HG02642 (cell line): ENCODE measurements at regions not wholly inside any gene's neighbourhood (a gene's known extent, or its start where the extent isn't known, plus 50 kb on each side); places are given as distances from the start of the nearest gene placed in this dataset.

ENCODE experiments used
- ATAC-seq: cut with Tn5 transposase; IDR thresholded peaks from one replicate; pipeline ENCODE4 v1.9.1; 2021; ENCODE audit warnings: mild to moderate bottlenecking; ENCODE audit not compliant: unreplicated experiment, poor library complexity

DNA sequence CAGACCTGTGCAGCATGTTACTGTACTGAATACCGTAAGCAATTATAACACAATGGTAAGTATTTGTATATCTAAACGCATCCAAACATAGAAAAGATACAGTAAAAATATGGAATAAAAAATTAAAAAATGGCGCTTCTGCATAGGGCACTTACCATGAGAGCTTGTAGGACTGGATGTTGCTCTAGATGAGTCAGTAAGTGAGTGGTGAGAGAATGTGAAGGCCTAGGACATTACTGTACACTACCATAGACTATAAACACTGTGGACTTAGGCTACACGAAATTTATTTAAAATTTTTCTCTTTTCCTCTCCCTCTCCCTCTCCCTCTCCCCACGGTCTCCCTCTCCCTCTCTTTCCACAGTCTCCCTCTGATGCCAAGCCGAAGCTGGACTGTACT is 194.5 kb upstream of the CDKN3 start:
- no peak for ATAC-seq

DNA sequence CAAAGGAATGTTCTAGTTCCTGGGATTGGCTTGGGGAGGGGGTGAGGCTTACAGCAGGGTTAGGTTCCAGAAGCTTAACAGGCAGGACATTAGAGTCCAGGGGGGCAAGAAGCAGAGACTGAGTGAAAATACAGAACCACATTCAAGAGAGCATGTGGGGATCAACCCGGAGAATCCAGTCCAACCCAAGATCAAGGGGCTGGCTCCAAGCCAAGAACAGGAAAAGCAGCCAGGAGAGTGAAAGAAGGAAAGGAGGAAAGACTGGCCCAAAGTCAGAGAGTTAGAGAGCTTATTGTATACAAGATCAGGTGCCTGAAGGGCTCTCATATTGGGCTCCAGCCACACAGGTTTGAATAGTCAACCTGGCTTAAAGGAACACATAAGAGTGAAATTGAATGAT is 190.3 kb upstream of the CDKN3 start:
- ATAC-seq: no peak

DNA sequence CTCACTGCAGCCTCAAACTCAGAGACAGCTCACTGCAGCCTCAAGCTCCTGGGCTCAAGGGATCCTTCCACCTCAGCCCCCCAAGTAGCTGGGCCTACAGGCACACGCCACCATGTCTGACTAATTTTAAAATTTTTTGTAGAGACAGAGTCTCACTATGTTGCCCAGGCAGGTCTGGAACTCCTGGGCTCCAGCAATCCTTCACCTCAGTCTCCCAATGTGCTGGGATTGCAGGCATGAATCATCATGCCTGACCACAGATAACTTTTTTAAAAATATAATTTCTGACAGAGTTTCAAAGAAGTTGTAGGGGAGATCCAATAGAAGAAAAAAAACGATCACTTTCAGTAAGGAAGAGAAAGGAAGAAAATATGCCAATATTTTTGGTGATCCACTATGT is 189.7 kb upstream of the CDKN3 start:
- ATAC-seq: no peak

DNA sequence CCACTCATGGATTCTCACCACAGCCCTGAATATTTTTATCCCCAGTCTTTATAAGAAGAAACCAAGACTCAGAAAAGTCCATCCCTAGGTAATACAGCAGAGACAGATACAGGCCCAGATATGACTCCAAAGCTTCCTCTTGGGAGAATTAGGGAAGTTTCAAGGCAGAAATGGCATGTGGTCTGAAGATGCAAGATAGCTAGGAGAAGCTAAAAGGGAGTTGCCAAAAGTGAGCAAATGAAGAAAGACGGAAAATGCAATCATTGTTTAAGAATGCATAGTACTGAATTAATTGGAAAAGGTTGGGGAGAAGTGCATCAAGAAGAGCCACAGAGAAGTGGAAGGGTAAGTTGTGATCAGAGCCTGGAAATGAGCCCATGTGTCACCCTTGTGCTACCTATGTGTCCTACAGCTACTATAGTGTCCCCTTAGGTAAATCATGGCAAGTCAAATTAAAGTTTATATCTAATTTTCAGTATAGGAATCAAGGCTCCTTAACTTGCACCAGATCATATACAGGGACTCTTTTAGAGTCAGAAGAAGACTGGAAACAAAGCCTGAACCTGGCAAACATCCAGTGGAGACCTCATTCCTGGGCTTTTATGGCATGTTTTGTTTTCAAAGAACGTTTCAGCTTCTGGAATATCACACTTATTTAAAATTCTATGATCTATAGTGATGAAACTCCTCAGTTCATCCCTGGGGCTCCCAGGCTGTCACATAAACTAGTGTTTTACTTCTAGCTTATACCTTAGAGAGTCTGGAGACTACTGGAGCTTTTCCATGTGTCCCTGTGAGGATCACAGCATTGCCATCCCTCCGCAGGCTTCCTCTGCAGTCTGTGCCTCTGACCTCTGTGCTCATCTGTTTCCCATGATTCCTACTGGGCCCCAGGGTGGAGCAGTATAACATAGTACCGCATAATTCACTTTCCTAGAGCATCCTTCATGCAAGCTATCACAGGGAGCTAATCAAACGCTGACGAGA is 189.0 kb upstream of the CDKN3 start:
- no peak for ATAC-seq

DNA sequence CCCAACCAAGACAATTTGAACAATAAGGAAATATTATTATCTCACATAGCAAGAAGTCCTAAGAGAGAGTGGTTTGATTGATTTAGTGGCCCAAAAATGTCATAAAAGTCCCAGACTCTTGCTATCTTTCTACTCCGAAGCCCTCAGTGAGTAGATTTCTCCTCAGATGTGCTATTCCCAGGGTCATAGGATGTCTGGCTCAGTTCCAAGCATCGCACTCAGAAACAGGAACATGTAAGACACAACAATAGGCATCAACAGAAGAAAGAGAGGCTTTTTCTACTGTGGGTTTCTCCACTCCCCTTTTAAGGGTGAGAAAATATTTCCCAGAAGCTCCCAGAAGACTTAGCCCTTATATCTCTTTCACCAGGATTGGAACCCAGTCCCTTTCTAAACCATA is 188.1 kb upstream of the CDKN3 start:
- ATAC-seq: no peak

- ATAC-seq: no peak
These were observed 187.1 kb upstream of the CDKN3 start for GRCh38 chr14:54209511-54210250.

DNA sequence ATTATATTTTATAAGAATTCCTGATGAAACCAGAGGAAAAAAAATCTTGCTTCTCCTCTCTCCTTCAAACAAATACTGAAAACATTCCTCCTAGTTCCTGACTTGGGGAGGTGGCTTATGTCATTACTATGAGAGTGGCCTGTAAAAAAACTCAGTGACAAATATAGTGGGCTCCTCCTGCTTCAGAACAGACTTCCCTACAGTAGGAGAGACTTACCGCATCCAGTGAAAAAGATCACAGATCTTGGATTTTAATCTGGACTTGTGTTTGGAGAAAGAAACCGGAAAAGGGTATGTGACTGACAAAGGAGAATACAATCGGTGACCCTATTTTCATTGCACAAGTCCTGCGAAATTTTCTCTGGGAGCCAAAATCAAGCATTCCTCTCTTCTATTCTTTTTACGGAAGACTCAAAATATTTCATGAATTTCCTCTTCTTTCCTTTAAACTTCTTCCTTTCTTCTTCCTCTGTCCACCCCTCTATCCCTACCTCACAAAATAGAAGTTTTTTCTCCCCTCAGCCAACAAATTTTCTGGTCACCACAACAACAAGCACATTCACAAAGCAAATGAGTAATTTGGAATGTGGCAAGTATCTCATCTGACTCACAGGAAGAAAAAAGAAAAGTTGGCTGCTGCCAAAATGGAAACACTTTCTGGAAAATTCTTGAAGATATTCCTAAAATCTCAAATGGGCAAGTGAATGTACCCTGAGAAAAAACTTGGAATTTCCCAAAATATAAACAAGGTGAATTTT is 185.1 kb upstream of the CDKN3 start:
- ATAC-seq: no peak

DNA sequence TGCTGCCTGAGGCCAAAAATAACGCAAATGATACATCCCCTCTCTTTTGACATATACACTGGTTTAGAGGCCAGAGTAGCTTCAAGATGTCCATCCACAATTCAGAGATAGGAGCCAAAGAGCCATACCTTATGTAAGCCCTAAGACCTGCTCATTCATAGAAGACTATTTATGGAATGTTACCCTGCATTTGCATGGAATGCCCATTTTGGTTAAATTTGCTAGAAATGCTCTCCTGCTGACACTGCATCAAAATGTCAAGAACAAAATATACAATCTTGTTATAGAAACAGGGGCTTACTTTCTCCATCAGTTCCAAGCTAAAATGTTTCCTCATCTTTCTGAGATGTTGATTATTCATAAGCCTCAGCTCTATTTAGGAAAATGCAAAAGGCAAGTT is 183.3 kb upstream of the CDKN3 start:
- ATAC-seq: no peak

- no peak for ATAC-seq
These were observed 180.0 kb upstream of the CDKN3 start for GRCh38 chr14:54216827-54217226.

GRCh38 chr14:54219261-54220070 is 177.3 kb upstream of the CDKN3 start:
- ATAC-seq: no peak

DNA sequence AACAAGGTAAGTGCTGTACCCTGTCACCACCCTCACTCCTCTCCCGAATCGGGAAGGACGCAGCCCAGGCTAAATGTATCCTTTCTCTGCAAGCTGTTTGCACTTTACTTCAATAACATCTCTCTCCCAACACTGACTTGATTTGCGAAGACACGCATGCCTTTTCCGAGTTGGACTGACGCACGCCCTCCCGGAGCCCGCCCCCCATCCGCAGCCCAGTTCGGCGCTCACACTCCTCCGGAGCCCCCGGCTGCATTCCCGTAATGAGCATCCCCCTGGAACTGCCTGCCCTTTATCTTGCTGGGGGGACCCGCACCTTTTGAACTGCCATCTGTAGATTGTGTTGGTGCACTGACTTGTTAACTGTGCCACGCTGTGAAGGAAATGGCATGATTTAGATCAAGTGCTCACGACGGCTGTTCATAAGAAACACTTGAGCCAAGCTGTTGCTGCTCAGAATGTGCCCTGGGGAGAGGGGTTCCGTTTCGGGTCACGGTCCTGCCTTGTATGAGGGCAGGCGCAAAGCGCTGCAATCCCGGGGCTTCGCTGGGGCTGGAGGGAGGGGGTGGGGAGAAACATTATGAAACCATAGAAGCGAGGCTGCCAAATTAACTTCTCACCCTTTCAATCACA is 176.6 kb upstream of the CDKN3 start:
- no peak for ATAC-seq

DNA sequence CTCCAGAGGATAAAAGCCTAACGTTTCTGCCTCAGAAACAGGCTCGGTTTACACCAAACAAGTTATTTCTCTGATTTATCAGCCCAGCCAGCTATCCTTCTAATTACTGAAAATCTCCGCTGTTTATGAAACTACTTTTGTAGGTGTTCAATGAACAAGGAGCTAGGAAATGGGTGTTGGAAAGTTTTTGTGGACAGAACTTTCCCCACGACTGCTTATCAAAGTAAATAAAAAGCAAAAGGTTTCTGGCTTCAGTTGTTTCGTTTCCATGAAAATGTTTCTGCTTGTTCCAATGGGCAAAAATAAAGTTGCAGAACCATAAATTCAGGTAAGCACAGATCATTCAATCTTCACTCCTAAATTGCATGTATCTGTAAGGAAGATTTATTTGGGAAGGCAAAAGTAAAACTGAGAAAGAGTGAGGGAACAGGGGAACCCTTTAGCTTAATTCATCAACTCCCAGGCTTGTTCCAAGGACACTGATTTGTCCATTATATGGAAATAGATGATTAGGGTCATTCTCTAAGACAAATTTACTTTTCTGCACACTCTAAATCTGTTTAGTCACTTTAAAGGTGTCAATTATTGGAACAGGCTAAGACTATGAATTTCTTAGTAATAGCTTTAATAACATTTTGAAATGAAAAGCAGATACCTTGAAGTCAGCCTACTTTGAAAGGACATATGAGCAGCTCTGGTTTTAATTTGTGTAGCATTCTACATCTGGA is 175.9 kb upstream of the CDKN3 start:
- no peak for ATAC-seq

DNA sequence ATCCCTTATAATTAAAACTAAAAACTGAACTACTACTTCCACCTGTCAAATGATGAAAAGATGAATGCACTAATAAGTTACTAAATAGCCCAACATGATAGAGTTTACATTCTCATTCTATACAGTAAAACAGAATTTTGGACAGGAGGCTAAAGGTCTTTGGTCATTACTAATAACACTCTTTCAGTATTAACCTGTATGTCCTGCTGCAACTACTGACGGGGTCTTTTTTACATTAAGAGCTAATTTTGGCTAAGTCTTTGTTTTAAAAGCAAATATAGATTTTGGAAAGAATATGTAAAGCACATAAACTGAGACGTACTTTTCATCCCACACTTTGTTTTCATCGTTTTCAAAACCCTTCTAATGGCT is 175.4 kb upstream of the CDKN3 start:
- ATAC-seq: no peak

GRCh38 chr14:54221971-54222370 is 174.8 kb upstream of the CDKN3 start:
- ATAC-seq: no peak

GRCh38 chr14:54223831-54224402 is 172.9 kb upstream of the CDKN3 start:
- ATAC-seq: no peak

DNA sequence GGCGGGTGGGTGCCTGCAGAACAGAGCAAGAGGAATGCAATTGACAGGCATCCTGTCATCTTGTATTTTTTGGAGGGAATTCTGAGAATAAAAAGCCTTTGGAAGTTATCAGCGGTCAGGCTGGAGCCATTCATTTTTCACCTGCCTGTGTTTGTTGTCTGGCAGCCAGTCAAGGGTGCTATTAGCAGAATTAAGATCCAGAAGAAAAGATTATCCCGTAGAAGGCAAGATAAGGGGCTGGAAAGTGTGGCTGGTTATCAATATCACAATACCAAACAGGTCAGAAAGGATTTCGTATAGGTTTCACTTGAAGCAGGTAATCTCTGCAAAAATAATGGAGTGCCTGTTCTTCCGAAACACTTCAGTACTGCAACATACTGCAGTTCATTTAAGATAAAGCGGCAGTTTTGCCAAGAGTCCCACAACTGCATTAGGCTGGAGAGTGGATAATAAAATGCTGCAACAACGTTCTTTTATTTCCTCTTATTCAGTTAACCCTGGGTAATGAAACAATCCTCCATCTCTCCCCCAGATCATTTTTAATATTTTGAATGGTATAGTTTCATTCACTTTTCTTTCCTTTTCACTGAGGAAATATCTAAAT is 171.2 kb upstream of the CDKN3 start:
- no peak for ATAC-seq

- no peak for ATAC-seq
These were observed 170.7 kb upstream of the CDKN3 start for GRCh38 chr14:54226103-54226502.

- ATAC-seq: no peak
These were observed 170.2 kb upstream of the CDKN3 start for GRCh38 chr14:54226558-54226957.
